ENCODE measurements at regions not wholly inside any gene's neighbourhood (a gene's known extent, or its start where the extent isn't known, plus 50 kb on each side); places are given as distances from the start of the nearest gene placed in this dataset.

DNA sequence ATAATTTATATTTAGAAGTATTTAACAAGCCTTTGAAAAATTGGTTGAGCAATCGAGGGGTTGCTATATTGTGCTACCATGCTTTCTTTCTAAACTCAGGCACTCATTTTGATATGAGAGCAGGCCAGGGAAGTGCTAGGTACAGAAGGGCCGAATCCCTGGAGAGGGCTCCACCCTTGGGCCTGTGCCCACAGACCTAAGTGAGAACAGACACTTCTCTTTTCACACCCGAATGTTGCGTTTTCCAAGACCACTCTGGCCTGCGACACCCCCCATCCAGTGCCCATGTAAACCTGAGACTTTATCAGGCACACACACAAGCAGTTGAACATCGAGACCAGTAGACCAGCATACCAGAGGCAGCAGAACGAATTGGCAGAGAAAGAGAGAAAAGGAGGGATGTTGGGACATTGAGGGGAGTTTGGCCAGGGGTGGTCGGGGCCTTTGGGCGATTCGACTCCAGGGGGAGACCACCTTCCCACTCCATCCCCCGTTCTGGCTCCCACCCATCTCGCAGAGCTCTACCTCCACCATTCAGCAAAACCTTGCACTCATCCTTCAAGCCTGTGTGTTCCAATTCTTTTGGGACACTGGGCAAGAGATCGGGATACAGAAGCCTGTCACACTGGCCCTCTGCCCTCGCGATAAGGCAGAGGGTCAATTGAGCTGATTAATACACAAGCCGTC is 134.8 kb downstream of the FBXO4 start:
- no peak for TF ChIP-seq EZH2phosphoT487 (IDR thresholded peaks at IDR 0.05; ENCODE audit: insufficient read depth, low read depth)
- no peak for TF ChIP-seq EZH2 (IDR thresholded peaks at IDR 0.05; ENCODE audit: insufficient read depth, poor library complexity, severe bottlenecking)
- Histone ChIP-seq H3K9me3 (ENCODE audit: low read depth) (no peaks in the 10 kb centered on the region), H3K4me3 (no peak overlapping the region), H3K36me3 (ENCODE audit: low read depth) (no peaks in the 10 kb centered on the region), H3K27me3 (replicated peaks; ENCODE audit: insufficient read depth) (0 out of 2 replicates have a peak, but pooled peaks cover 4% of the 10 kb centered on the region), H4K20me1 (ENCODE audit: insufficient read depth) (no peaks in the 10 kb centered on the region), H3K79me2 (ENCODE audit: insufficient read depth) (no peaks in the 10 kb centered on the region), H3K4me2 (ENCODE audit: unreplicated experiment) (no peak overlapping the region), H3K4me1 (ENCODE audit: insufficient read depth) (no peaks in the 10 kb centered on the region), H3K27ac (no peak overlapping the region), H2AFZ (no peak overlapping the region), H3K9ac (no peak overlapping the region), H3F3A (ENCODE audit: insufficient read depth) (no peaks in the 10 kb centered on the region), H3K9me2 (ENCODE audit: insufficient read depth) (no peaks in the 10 kb centered on the region)
- in situ Hi-C loops (cut with MboI) = loop anchor here (10.0 kb wide), 1 partner anchor 205 kb away; no protein-coding TSS in a partner anchor
- 61 to 66% methylated on average over 15 to 16 of the region's 16 CpGs for WGBS, 2 experiments (ENCODE audit: low coverage in 1 of 2, low lambda C conversion rate in 2 of 2, missing lambda C conversion rate in 2 of 2)
- no peak for DNase-seq

DNA sequence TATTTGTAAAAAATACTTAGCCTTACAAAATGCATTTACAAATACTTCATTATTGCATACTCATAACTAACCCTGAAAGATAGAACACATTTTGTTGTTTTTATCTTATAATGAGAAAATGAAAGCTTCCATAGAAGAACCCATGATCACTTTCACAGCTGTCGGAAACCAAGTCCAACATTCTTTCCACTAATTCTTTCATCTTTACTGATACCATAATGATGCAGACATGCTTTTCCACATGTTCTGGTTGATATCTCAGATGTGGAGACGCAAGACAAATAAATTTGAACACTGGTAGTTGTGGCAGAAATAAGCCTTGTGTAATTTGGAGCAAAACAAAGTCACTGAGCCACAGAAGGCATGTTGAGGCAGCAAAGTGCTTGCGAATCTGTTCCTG is 136.0 kb downstream of the FBXO4 start:
- no peak overlapping the region for H3K4me2 ChIP-seq (ENCODE audit: unreplicated experiment)
- H3K4me3 ChIP-seq = no peak overlapping the region
- H3K27ac ChIP-seq = no peak overlapping the region
- H3K27me3 ChIP-seq (replicated peaks; ENCODE audit: insufficient read depth) = no peaks in the 10 kb centered on the region
- in situ Hi-C loops (cut with MboI) = no loop called here
- no peaks in the 10 kb centered on the region for H3K4me1 ChIP-seq (ENCODE audit: insufficient read depth)
- H4K20me1 ChIP-seq (ENCODE audit: insufficient read depth) = no peaks in the 10 kb centered on the region
- no peaks in the 10 kb centered on the region for H3K9me3 ChIP-seq (ENCODE audit: low read depth)
- no peaks in the 10 kb centered on the region for H3K79me2 ChIP-seq (ENCODE audit: insufficient read depth)
- DNase-seq = no peak
- H3K9me2 ChIP-seq (ENCODE audit: insufficient read depth) = no peaks in the 10 kb centered on the region
- no peak overlapping the region for H2AFZ ChIP-seq
- no peaks in the 10 kb centered on the region for H3F3A ChIP-seq (ENCODE audit: insufficient read depth)
- TF ChIP-seq EZH2phosphoT487 (IDR thresholded peaks at IDR 0.05; ENCODE audit: insufficient read depth, low read depth) (no peak), EZH2 (IDR thresholded peaks at IDR 0.05; ENCODE audit: insufficient read depth, poor library complexity, severe bottlenecking) (no peak)
- WGBS, 2 experiments (ENCODE audit: low coverage in 1 of 2, low lambda C conversion rate in 2 of 2, missing lambda C conversion rate in 2 of 2) = 2 to 5% methylated on average over 3 of the region's 3 CpGs
- H3K36me3 ChIP-seq (ENCODE audit: low read depth) = no peaks in the 10 kb centered on the region
- H3K9ac ChIP-seq = no peak overlapping the region

GRCh38 chr5:42064821-42065220 is 139.7 kb downstream of the FBXO4 start:
- in situ Hi-C loops (cut with MboI) = no loop called here

GRCh38 chr5:42066131-42066530 is 141.1 kb downstream of the FBXO4 start:
- no peak overlapping the region for H3K4me2 ChIP-seq (ENCODE audit: unreplicated experiment)
- 51 to 54% methylated on average over 3 of the region's 3 CpGs for WGBS, 2 experiments (ENCODE audit: low coverage in 1 of 2, low lambda C conversion rate in 2 of 2, missing lambda C conversion rate in 2 of 2)
- in situ Hi-C loops (cut with MboI) = no loop called here

More at GRCh38 chr5:42064821-42065220, 139.7 kb downstream of the FBXO4 start:
- H3K27me3 ChIP-seq (replicated peaks; ENCODE audit: insufficient read depth) = no peaks in the 10 kb centered on the region
- no peaks in the 10 kb centered on the region for H3K36me3 ChIP-seq (ENCODE audit: low read depth)
- H3K9me2 ChIP-seq (ENCODE audit: insufficient read depth) = no peaks in the 10 kb centered on the region
- H2AFZ ChIP-seq = no peak overlapping the region
- H3K9me3 ChIP-seq (ENCODE audit: low read depth) = no peaks in the 10 kb centered on the region
- H3K27ac ChIP-seq = no peak overlapping the region
- no peak overlapping the region for H3K9ac ChIP-seq
- no peaks in the 10 kb centered on the region for H3F3A ChIP-seq (ENCODE audit: insufficient read depth)
- no peaks in the 10 kb centered on the region for H3K79me2 ChIP-seq (ENCODE audit: insufficient read depth)
- peak; percentile 2 for DNase-seq
- TF ChIP-seq EZH2 (IDR thresholded peaks at IDR 0.05; ENCODE audit: insufficient read depth, poor library complexity, severe bottlenecking) = no peak
- no peak for TF ChIP-seq EZH2phosphoT487 (IDR thresholded peaks at IDR 0.05; ENCODE audit: insufficient read depth, low read depth)
- H3K4me3 ChIP-seq = no peak overlapping the region
- no peaks in the 10 kb centered on the region for H3K4me1 ChIP-seq (ENCODE audit: insufficient read depth)
- no peaks in the 10 kb centered on the region for H4K20me1 ChIP-seq (ENCODE audit: insufficient read depth)
- no peak overlapping the region for H3K4me2 ChIP-seq (ENCODE audit: unreplicated experiment)

More at GRCh38 chr5:42066131-42066530, 141.1 kb downstream of the FBXO4 start:
- DNase-seq = no peak
- H3K4me1 ChIP-seq (ENCODE audit: insufficient read depth) = no peaks in the 10 kb centered on the region
- no peak overlapping the region for H3K27ac ChIP-seq
- H3K4me3 ChIP-seq = no peak overlapping the region
- H4K20me1 ChIP-seq (ENCODE audit: insufficient read depth) = no peaks in the 10 kb centered on the region
- H3K79me2 ChIP-seq (ENCODE audit: insufficient read depth) = no peaks in the 10 kb centered on the region
- no peaks in the 10 kb centered on the region for H3K9me2 ChIP-seq (ENCODE audit: insufficient read depth)
- H2AFZ ChIP-seq = no peak overlapping the region
- no peaks in the 10 kb centered on the region for H3K36me3 ChIP-seq (ENCODE audit: low read depth)
- no peaks in the 10 kb centered on the region for H3K9me3 ChIP-seq (ENCODE audit: low read depth)
- H3K27me3 ChIP-seq (replicated peaks; ENCODE audit: insufficient read depth) = no peaks in the 10 kb centered on the region
- no peaks in the 10 kb centered on the region for H3F3A ChIP-seq (ENCODE audit: insufficient read depth)
- H3K9ac ChIP-seq = no peak overlapping the region
- no peak for TF ChIP-seq EZH2 (IDR thresholded peaks at IDR 0.05; ENCODE audit: insufficient read depth, poor library complexity, severe bottlenecking)
- TF ChIP-seq EZH2phosphoT487 (IDR thresholded peaks at IDR 0.05; ENCODE audit: insufficient read depth, low read depth) = no peak

Measured in GM23248 (cell line).